OCI-LY3 (cell line): ENCODE measurements at regions not wholly inside any gene's neighbourhood (a gene's known extent, or its start where the extent isn't known, plus 50 kb on each side); places are given as distances from the start of the nearest gene placed in this dataset.

Experiments
- CTCF ChIP-seq: fragments of 200-600, 300-600 bp; sonication (generic); IDR thresholded peaks from 2 replicates; pipeline ENCODE4 v1.5.1; 2014; ENCODE audit warnings: antibody characterized with exemption, low read length, low read depth
- EZH2phosphoT487 ChIP-seq: fragments of 200-600 bp; shearing (Covaris generic); IDR thresholded peaks from 2 replicates; pipeline ENCODE4 v1.6.1; 2018; ENCODE audit warnings: antibody characterized with exemption, mixed run types, low read depth

- TF ChIP-seq CTCF (no peak), EZH2phosphoT487 (no peak)
These were observed 128.0 kb downstream of the INSIG2 start for GRCh38 chr2:118216224-118216623.
